Panc1 (cell line): ENCODE measurements at regions not wholly inside any gene's neighbourhood (a gene's known extent, or its start where the extent isn't known, plus 50 kb on each side); places are given as distances from the start of the nearest gene placed in this dataset.

Source experiments
- ATAC-seq: fragments of 200-7000 bp; cut with Tn5 transposase; 2 replicates; pipeline ENCODE4 v1.9.1; 2020; ENCODE audit warnings: mild to moderate bottlenecking, moderate library complexity
- BruUV-seq: library from RNA; stranded (reverse); fragments of 400-500 nt; replicated peaks from 2 replicates; lab custom pipeline; 2021; lab: Mats Ljungman, UMichigan
- CTCF ChIA-PET: fragments of 300-600 bp; sonication (Branson Sonifier 250); formaldehyde crosslinking; loops from one replicate; lab custom pipeline; 2022; ENCODE audit warnings: antibody characterized with exemption; lab: Charles Lee
- POLR2A ChIA-PET: fragments of 300-600 bp; sonication (Branson Sonifier 250); formaldehyde crosslinking; loops from one replicate; lab custom pipeline; 2022; ENCODE audit warnings: antibody characterized with exemption; lab: Charles Lee
- DNase-seq: peaks from one replicate; pipeline ENCODE4 v3.0.0-alpha.2; 2010; ENCODE audit warnings: low read depth, low spot score
- H3K27ac ChIP-seq: 2 replicates; pipeline ENCODE4 v1.5.1; 2011; ENCODE audit warnings: mild to moderate bottlenecking, low read length, inconsistent platforms
- H3K27me3 ChIP-seq: fragments of 200-500 bp; sonication (Bioruptor generic); 2 replicates; pipeline ENCODE4 v1.6.0; 2014; ENCODE audit warnings: low read length, inconsistent platforms; ENCODE audit not compliant: control insufficient read depth, insufficient read depth
- H3K36me3 ChIP-seq: fragments of 200-500 bp; sonication (Bioruptor generic); 2 replicates; pipeline ENCODE4 v1.5.1; 2014; ENCODE audit warnings: inconsistent platforms, mild to moderate bottlenecking, low read length, moderate library complexity; ENCODE audit not compliant: control insufficient read depth, insufficient read depth
- H3K4me1 ChIP-seq: 2 replicates; pipeline ENCODE4 v1.5.1; 2011; ENCODE audit warnings: inconsistent platforms, mild to moderate bottlenecking, low read length, moderate library complexity; ENCODE audit not compliant: control insufficient read depth, insufficient read depth
- H3K4me3 ChIP-seq, 2 experiments: 2 replicates each; pipeline ENCODE4 v1.5.1; 2011 to 2012; ENCODE audit warnings: low read depth in 2 of 2, low read length in 2 of 2, mild to moderate bottlenecking in 2 of 2, inconsistent platforms in 1 of 2, moderate library complexity in 1 of 2
- H3K9me3 ChIP-seq: fragments of 200-500 bp; sonication (Bioruptor generic); 2 replicates; pipeline ENCODE4 v1.5.1; 2014; ENCODE audit warnings: low read depth, mild to moderate bottlenecking, inconsistent platforms, low read length, moderate library complexity; ENCODE audit not compliant: control insufficient read depth, insufficient read depth
- CTCF ChIP-seq: fragments of 450-650 bp; IDR thresholded peaks from 2 replicates; pipeline ENCODE4 v1.5.1; 2017; ENCODE audit warnings: mild to moderate bottlenecking
- POLR2AphosphoS5 ChIP-seq: IDR thresholded peaks from 2 replicates; pipeline ENCODE4 v1.6.1; 2012; ENCODE audit warnings: mild to moderate bottlenecking, low read depth, low read length, moderate library complexity
- REST ChIP-seq, 2 experiments: IDR thresholded peaks; 2 replicates each; pipeline ENCODE4 v1.6.1; 2011 to 2012; ENCODE audit warnings: low read depth in 2 of 2, control low read depth in 1 of 2, low read length in 1 of 2, mild to moderate bottlenecking in 1 of 2, moderate library complexity in 1 of 2; ENCODE audit not compliant: insufficient read depth in 1 of 2
- SIN3A ChIP-seq: IDR thresholded peaks from 2 replicates; pipeline ENCODE4 v1.6.1; 2012; ENCODE audit warnings: low read depth, mild to moderate bottlenecking, low read length, moderate library complexity, borderline replicate concordance; ENCODE audit not compliant: insufficient read depth
- TCF7L2 ChIP-seq: IDR thresholded peaks from 2 replicates; pipeline ENCODE4 v1.6.1; 2011; ENCODE audit warnings: mild to moderate bottlenecking, low read depth, low read length, inconsistent platforms
- in situ Hi-C: cut with HindIII; loops from 2 replicates; pipeline ENCODE4 v1.10.0; 2016; ENCODE audit warnings: low sequenced_read_pairs, low pct_unique_long_range_greater_than_20kb
- intact Hi-C: fragments of 100-400 bp; cut with micrococcal nuclease; formaldehyde crosslinking; loops from one replicate; pipeline ENCODE4 v1.10.0; 2022; ENCODE audit not compliant: unreplicated experiment

GRCh38 chr14:65810322-65810721 lies 397.8 kb downstream of the FUT8 start:
- no peak for ATAC-seq
- Histone ChIP-seq H3K4me1 (no peaks in the 10 kb centered on the region), H3K27me3 (no peaks in the 10 kb centered on the region), H3K36me3 (no peaks in the 10 kb centered on the region), H3K27ac (no peak overlapping the region), H3K4me3 (no peak overlapping the region), H3K9me3 (peaks cover 5% of the 10 kb centered on the region; the same call in 1 of the 2 replicates)
- ChIA-PET CTCF (no interaction called here), POLR2A (no interaction called here)
- no peak for DNase-seq
- in situ Hi-C loops: no loop called here
- BruUV-seq: no TSS peak
- no peak for TF ChIP-seq TCF7L2
- no peak for TF ChIP-seq CTCF
- TF ChIP-seq REST (IDR thresholded peaks at IDR 0.05; ENCODE audit: insufficient read depth in 1 of 2, low read depth in 2 of 2, low read length in 1 of 2): no peak
- TF ChIP-seq POLR2AphosphoS5: no peak
- no peak for TF ChIP-seq SIN3A
- intact Hi-C loops: no loop called here

GRCh38 chr14:65813760-65814384 lies 401.3 kb downstream of the FUT8 start:
- in situ Hi-C loops (no loop called here), intact Hi-C loops (no loop called here)
- BruUV-seq: no TSS peak
- TF ChIP-seq CTCF (no peak), SIN3A (no peak), POLR2AphosphoS5 (no peak), TCF7L2 (no peak), REST (IDR thresholded peaks at IDR 0.05; ENCODE audit: insufficient read depth in 1 of 2, low read depth in 2 of 2, low read length in 1 of 2) (no peak)
- no peaks in the 10 kb centered on the region for H3K27me3 ChIP-seq
- no peaks in the 10 kb centered on the region for H3K36me3 ChIP-seq
- no peak overlapping the region for H3K4me3 ChIP-seq
- H3K4me1 ChIP-seq: no peaks in the 10 kb centered on the region
- no peaks in the 10 kb centered on the region for H3K9me3 ChIP-seq
- DNase-seq (no peak), ATAC-seq (no peak)
- H3K27ac ChIP-seq: no peak overlapping the region
- POLR2A ChIA-PET: no interaction called here
- CTCF ChIA-PET: no interaction called here
